ENCODE measurements at regions not wholly inside any gene's neighbourhood (a gene's known extent, or its start where the extent isn't known, plus 50 kb on each side); places are given as distances from the start of the nearest gene placed in this dataset.
"Not testable (repeated sequence)": the region's sequence is repeated elsewhere in the genome, so short reads cannot be mapped to it uniquely, and the experiment has no call there.

- DNase-seq, result no peak
Measured at GRCh38 chr18:38575023-38575422, 1009.4 kb upstream of the CELF4 start.

- DNase-seq, result no peak
Measured at GRCh38 chr18:38572554-38573111, 1007.0 kb upstream of the CELF4 start.

GRCh38 chr18:38571651-38572050 is 1006.1 kb upstream of the CELF4 start:
- no peak for DNase-seq

- DNase-seq, result no peak
Measured at GRCh38 chr18:38565513-38565912, 999.9 kb upstream of the CELF4 start.

GRCh38 chr18:38563396-38563980 is 997.9 kb upstream of the CELF4 start:
- DNase-seq, result no peak

GRCh38 chr18:38557006-38557405 is 991.4 kb upstream of the CELF4 start:
- DNase-seq, result no peak

- DNase-seq, result no peak
Measured at GRCh38 chr18:38552732-38553321, 987.2 kb upstream of the CELF4 start.

GRCh38 chr18:38551881-38552280 is 986.3 kb upstream of the CELF4 start:
- DNase-seq, result no peak

GRCh38 chr18:38545071-38545470 is 979.5 kb upstream of the CELF4 start:
- peak; percentile 24 for DNase-seq

GRCh38 chr18:38539856-38540255 is 974.3 kb upstream of the CELF4 start:
- no peak for DNase-seq

GRCh38 chr18:38539371-38539770 is 973.8 kb upstream of the CELF4 start:
- no peak for DNase-seq

GRCh38 chr18:38534073-38534472 is 968.5 kb upstream of the CELF4 start:
- no peak for DNase-seq

GRCh38 chr18:38526922-38527321 is 961.3 kb upstream of the CELF4 start:
- DNase-seq, result no peak

GRCh38 chr18:38525039-38525438 is 959.4 kb upstream of the CELF4 start:
- peak; percentile 4 for DNase-seq

- DNase-seq, result no peak
Measured at GRCh38 chr18:38520786-38521185, 955.2 kb upstream of the CELF4 start.

GRCh38 chr18:38502539-38502938 is 936.9 kb upstream of the CELF4 start:
- no peak for DNase-seq

GRCh38 chr18:38497266-38497665 is 931.7 kb upstream of the CELF4 start:
- no peak for DNase-seq

- DNase-seq, result no peak
Measured at GRCh38 chr18:38496222-38496793, 930.7 kb upstream of the CELF4 start.

- no peak for DNase-seq
Measured at GRCh38 chr18:38494065-38494464, 928.5 kb upstream of the CELF4 start.

GRCh38 chr18:38491195-38491594 is 925.6 kb upstream of the CELF4 start:
- no peak for DNase-seq

GRCh38 chr18:38489721-38490120 is 924.1 kb upstream of the CELF4 start:
- DNase-seq, result not testable (repeated sequence)

GRCh38 chr18:38487521-38487920 is 921.9 kb upstream of the CELF4 start:
- DNase-seq, result no peak

GRCh38 chr18:38483326-38483725 is 917.7 kb upstream of the CELF4 start:
- no peak for DNase-seq

GRCh38 chr18:38481576-38481975 is 916.0 kb upstream of the CELF4 start:
- no peak for DNase-seq

- DNase-seq, result no peak
Measured at GRCh38 chr18:38475686-38476085, 910.1 kb upstream of the CELF4 start.
